ENCODE measurements at regions not wholly inside any gene's neighbourhood (a gene's known extent, or its start where the extent isn't known, plus 50 kb on each side); places are given as distances from the start of the nearest gene placed in this dataset.
"Not testable (repeated sequence)": the region's sequence is repeated elsewhere in the genome, so short reads cannot be mapped to it uniquely, and the experiment has no call there.

- DNase-seq = not testable (repeated sequence)
Measured at GRCh38 chr15:77861997-77862635, 215.4 kb downstream of the TBC1D2B start.

- no peak for DNase-seq
Measured at GRCh38 chr15:77860071-77860691, 217.3 kb downstream of the TBC1D2B start.

GRCh38 chr15:77859491-77860060 lies 217.9 kb downstream of the TBC1D2B start:
- no peak for DNase-seq

- no peak for DNase-seq
Measured at GRCh38 chr15:77858792-77859490, 218.6 kb downstream of the TBC1D2B start.

GRCh38 chr15:77857419-77857818 lies 220.1 kb downstream of the TBC1D2B start:
- no peak for DNase-seq

- DNase-seq = no peak
Measured at GRCh38 chr15:77856705-77857346, 220.7 kb downstream of the TBC1D2B start.

GRCh38 chr15:77855871-77856270 lies 221.6 kb downstream of the TBC1D2B start:
- DNase-seq = no peak

GRCh38 chr15:77854980-77855379 lies 222.3 kb upstream of the LINGO1 start:
- no peak for DNase-seq

- DNase-seq = no peak
Measured at GRCh38 chr15:77853910-77854309, 221.2 kb upstream of the LINGO1 start.

- DNase-seq = no peak
Measured at GRCh38 chr15:77853008-77853328, 220.3 kb upstream of the LINGO1 start.

GRCh38 chr15:77852241-77853007 lies 219.7 kb upstream of the LINGO1 start:
- DNase-seq = no peak

- DNase-seq = peak; percentile 53
Measured at GRCh38 chr15:77851691-77852090, 219.0 kb upstream of the LINGO1 start.

GRCh38 chr15:77851086-77851485 lies 218.4 kb upstream of the LINGO1 start:
- no peak for DNase-seq

- DNase-seq = no peak
Measured at GRCh38 chr15:77846986-77847385, 214.3 kb upstream of the LINGO1 start.

GRCh38 chr15:77846360-77846759 lies 213.6 kb upstream of the LINGO1 start:
- DNase-seq = no peak

- DNase-seq = no peak
Measured at GRCh38 chr15:77844798-77845446, 212.2 kb upstream of the LINGO1 start.

GRCh38 chr15:77843546-77843945 lies 210.8 kb upstream of the LINGO1 start:
- no peak for DNase-seq

GRCh38 chr15:77840991-77841775 lies 208.5 kb upstream of the LINGO1 start:
- DNase-seq = no peak

GRCh38 chr15:77839970-77840905 lies 207.5 kb upstream of the LINGO1 start:
- DNase-seq = no peak

- no peak for DNase-seq
Measured at GRCh38 chr15:77839456-77839855, 206.7 kb upstream of the LINGO1 start.
